ENCODE measurements at regions not wholly inside any gene's neighbourhood (a gene's known extent, or its start where the extent isn't known, plus 50 kb on each side); places are given as distances from the start of the nearest gene placed in this dataset.

DNA sequence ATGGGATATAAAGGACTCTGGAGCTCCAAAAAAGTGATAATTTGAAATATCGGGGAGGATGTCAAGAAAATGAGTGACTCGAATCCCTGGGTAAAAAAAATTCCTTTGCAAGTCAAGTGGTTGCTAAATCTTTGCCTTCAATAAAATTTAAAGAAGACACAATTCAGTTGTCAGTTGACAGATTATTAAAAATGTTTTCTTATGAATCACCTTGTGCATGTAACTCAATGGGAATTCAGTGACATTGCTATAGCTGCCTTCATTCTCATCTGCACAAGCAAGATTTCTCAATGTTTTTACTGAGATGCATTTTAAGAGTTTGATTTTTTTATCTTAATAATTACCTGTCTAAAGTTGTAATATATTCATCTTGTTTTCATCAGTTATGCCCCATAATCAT lies 264.0 kb upstream of the IL12A start:
- Mint-ChIP-seq H3K4me1 (ENCODE audit: low read depth) (no peaks in the 10 kb centered on the region), H3K27ac (no peak overlapping the region), H3K36me3 (ENCODE audit: low read depth) (no peaks in the 10 kb centered on the region), H3K27me3 (ENCODE audit: low read depth) (peaks cover 3% of the 10 kb centered on the region), H3K9me3 (peaks cover 1% of the 10 kb centered on the region), H3K4me3 (no peak overlapping the region)
- CTCF ChIA-PET = no interaction called here
- intact Hi-C loops (cut with micrococcal nuclease) = no loop called here
- no peak for DNase-seq

DNA sequence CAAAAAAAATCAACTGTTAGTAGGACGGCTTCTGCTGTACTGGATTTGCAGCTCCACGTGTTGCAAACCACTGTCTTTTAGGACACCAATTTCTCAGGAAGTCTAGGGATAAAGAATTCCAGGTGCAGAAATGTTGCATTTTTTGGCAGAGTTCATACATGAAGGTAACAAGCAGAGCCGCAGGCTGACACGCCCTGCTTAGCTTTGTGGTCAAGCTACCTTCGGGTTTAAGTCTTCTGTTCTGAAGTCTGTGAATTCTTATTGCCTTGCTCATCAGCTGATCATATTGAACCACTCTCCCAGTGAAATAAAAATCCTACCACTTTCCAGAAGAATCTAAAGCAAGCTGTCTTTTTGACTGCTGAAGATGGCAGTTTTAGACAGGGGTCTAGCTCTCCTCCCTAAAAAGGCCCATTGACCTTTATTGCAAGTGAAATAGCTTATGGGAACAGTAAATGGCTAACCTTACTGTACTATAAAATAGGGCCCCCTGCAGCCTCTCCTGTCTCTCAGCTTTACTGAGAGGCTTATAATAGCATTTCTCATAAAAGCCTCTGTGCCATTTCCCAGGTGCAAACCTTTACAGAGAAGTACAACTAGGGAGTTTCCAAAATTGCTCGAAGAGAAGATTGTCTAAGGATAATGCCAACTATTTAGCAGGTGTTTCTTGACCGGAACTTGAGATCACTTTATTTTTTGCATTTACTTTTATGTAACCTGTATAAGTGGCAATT lies 262.2 kb upstream of the IL12A start:
- Mint-ChIP-seq H3K36me3 (ENCODE audit: low read depth) (no peaks in the 10 kb centered on the region), H3K27me3 (ENCODE audit: low read depth) (peaks cover 4% of the 10 kb centered on the region), H3K9me3 (no peaks in the 10 kb centered on the region), H3K4me1 (ENCODE audit: low read depth) (no peaks in the 10 kb centered on the region), H3K4me3 (no peak overlapping the region), H3K27ac (no peak overlapping the region)
- no peak for DNase-seq
- CTCF ChIA-PET = no interaction called here
- intact Hi-C loops (cut with micrococcal nuclease) = no loop called here

DNA sequence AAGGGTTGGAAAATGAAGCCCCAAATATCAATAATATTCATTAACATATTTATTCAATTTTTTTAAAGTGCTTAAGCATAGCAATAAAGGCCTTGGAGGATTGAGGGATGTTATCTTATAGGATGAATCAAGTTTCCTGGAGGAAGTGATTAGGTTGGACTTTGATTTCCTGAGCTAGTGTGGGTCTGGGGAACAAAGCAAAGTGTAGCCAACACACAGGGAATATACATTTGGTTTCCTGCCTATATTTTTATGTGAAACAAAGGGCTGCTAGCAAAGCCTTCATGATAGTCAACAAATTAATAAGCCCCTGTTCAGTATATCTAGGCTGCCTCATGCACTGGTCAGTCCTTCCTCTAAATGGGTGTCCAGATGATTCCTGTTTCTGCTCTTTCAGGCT lies 261.1 kb upstream of the IL12A start:
- Mint-ChIP-seq H3K36me3 (ENCODE audit: low read depth) (no peaks in the 10 kb centered on the region), H3K27ac (no peak overlapping the region), H3K4me1 (ENCODE audit: low read depth) (no peaks in the 10 kb centered on the region), H3K27me3 (ENCODE audit: low read depth) (peaks cover 4% of the 10 kb centered on the region), H3K9me3 (no peaks in the 10 kb centered on the region), H3K4me3 (no peak overlapping the region)
- CTCF ChIA-PET = no interaction called here
- DNase-seq = no peak
- intact Hi-C loops (cut with micrococcal nuclease) = no loop called here

DNA sequence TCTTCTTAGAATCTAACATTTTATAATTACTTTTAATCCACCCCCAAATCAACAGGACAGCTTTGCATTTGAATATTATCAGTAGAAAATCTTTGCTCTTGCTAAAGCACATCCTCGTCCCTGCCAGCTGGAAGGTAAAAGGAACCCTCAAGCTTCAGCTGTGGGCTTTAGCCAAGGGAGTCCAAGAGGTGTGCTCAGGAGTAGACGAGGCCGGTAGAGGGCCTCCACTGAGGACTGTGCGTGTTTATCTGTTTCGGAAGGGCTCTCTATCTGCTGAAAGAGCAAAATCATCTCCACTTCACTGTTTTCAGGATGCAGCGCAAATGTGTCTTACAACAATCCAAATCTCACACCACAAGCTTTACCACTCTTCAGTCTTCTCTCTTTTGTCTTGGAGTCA lies 257.4 kb upstream of the IL12A start:
- H3K36me3 Mint-ChIP-seq (ENCODE audit: low read depth) = no peaks in the 10 kb centered on the region
- no peak overlapping the region for H3K4me3 Mint-ChIP-seq
- no peak for DNase-seq
- intact Hi-C loops (cut with micrococcal nuclease) = no loop called here
- no peaks in the 10 kb centered on the region for H3K9me3 Mint-ChIP-seq
- no peak overlapping the region for H3K27ac Mint-ChIP-seq
- no peaks in the 10 kb centered on the region for H3K4me1 Mint-ChIP-seq (ENCODE audit: low read depth)
- H3K27me3 Mint-ChIP-seq (ENCODE audit: low read depth) = peaks cover 4% of the 10 kb centered on the region
- CTCF ChIA-PET = no interaction called here

DNA sequence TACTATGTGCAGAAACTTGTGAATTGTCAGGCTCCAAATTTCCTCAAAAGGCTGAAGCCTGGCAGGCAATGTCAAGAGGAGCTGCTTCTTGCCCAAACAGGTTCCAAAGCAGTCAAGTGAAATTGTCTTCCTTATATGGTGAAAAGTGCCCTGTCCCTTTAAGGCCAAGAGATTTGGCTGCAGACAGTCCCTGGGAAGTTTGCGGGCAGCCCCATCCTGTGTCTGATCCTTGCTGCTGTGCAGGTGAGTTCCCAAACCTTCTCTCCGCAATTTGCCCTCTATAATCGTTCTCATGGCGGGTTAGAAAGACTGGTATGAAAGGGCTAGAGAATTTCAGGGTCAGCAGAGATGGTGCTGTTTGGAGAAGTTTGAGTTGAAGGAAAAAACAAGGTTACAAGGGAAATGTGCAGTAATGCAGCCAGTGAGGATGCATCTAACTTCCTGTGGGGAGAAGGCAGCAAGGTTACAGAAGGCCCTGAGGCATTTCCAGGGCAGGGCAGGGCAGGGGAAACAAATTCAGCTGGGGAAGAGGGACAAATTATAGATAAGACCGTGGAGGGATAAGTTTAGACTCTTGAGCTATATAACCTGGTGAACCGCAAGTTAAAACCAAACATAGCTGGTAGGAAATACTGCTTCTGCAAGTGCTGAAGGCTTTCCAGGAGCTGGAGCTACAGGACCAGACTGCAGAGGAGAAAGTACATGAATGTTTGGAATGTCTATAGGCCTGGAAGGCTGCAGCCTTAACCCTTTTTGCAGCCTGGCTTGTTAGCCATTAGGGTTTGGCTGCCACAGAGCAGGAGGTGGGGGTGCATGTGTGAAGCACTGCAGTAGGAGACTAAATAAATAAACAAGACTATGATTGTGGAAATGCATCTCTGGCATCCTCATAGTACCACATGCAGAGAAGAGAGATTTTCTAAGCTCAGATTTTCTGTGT lies 256.2 kb upstream of the IL12A start:
- H3K27ac Mint-ChIP-seq = no peak overlapping the region
- no peaks in the 10 kb centered on the region for H3K36me3 Mint-ChIP-seq (ENCODE audit: low read depth)
- no peaks in the 10 kb centered on the region for H3K9me3 Mint-ChIP-seq
- intact Hi-C loops (cut with micrococcal nuclease) = no loop called here
- DNase-seq = no peak
- H3K27me3 Mint-ChIP-seq (ENCODE audit: low read depth) = peaks cover 5% of the 10 kb centered on the region
- CTCF ChIA-PET = interaction anchor here (0.6 kb wide), 1 partner anchor 852 kb away, joined by 3 read pairs; no protein-coding TSS in a partner anchor
- H3K4me3 Mint-ChIP-seq = no peak overlapping the region
- no peaks in the 10 kb centered on the region for H3K4me1 Mint-ChIP-seq (ENCODE audit: low read depth)

DNA sequence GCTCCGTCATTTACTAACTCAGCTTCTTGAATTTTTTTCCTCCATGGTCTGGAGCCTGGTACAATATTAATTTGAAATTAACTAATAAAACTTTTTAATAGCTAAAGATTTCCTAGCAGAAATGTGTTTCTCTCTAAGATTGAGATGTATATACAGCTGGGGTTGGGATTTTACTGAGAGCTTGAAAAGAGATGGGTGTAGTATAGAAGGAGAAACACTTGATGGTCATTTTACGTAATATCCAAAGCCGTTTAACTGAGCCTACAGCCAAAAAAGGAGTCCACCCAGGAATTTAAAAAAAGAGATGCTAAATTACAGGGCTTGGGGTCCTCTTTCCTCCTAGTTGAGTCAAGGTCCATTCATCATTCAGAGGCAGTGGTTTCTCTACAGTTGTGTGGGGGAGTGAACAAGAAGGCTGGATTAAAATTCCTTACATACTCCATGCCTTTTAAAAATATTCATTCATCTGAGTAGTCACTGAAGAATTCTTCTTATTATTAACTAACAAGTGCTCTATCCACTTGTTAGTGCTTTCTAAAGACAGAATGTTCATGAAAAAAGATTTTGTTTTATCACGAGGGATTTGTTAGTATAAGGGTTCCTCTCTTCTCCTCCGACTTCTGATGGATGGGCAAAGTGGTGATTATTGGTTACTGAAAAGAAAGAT lies 255.3 kb upstream of the IL12A start:
- no peaks in the 10 kb centered on the region for H3K36me3 Mint-ChIP-seq (ENCODE audit: low read depth)
- H3K4me3 Mint-ChIP-seq = no peak overlapping the region
- CTCF ChIA-PET = interaction anchor here (0.6 kb wide), 1 partner anchor 853 kb away, joined by 3 read pairs; no protein-coding TSS in a partner anchor
- H3K27me3 Mint-ChIP-seq (ENCODE audit: low read depth) = peaks cover 5% of the 10 kb centered on the region
- intact Hi-C loops (cut with micrococcal nuclease) = no loop called here
- H3K27ac Mint-ChIP-seq = no peak overlapping the region
- H3K4me1 Mint-ChIP-seq (ENCODE audit: low read depth) = no peaks in the 10 kb centered on the region
- DNase-seq = no peak
- H3K9me3 Mint-ChIP-seq = no peaks in the 10 kb centered on the region

DNA sequence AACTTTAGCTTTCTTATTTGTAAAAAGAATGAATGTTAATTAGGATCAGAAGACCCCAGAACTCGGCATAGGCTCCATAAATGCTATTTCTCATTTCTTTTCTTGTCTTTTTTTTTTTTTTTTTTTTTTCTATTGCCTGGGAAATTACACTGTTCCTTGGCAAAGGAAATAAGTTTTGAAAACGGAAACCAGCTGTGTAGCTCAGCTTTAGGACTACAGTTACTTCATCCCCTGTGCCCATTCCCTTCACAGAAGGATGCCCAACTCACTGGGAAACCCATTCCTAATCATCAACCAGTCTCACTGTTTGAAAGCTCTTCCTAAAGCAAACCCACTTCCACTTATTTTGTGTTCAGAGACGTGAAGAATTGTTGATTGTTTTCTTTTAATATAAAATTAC lies 254.0 kb upstream of the IL12A start:
- H3K4me1 Mint-ChIP-seq (ENCODE audit: low read depth) = no peaks in the 10 kb centered on the region
- CTCF ChIA-PET = no interaction called here
- no peak overlapping the region for H3K27ac Mint-ChIP-seq
- intact Hi-C loops (cut with micrococcal nuclease) = no loop called here
- no peak for DNase-seq
- H3K9me3 Mint-ChIP-seq = no peaks in the 10 kb centered on the region
- no peaks in the 10 kb centered on the region for H3K36me3 Mint-ChIP-seq (ENCODE audit: low read depth)
- H3K27me3 Mint-ChIP-seq (ENCODE audit: low read depth) = peaks cover 3% of the 10 kb centered on the region
- no peak overlapping the region for H3K4me3 Mint-ChIP-seq

DNA sequence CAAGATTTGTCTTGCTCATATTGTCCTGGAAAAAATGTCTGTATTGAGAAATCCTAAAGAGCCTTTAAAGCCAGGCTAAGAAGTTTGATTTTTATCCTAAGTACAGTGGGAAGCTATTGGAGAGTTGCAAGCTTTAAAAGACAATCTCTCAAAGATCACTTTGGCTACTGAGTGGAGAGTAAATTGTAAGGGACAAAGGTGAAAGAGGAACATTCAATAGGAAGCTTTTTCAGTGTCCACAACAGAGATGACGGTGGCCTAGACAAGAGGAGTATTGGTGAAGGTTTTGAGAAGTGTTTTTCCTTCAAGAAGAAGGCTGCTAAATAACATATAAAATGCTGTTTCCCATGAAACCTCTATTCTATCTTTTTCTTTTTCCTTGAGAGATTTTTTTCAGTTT lies 249.5 kb upstream of the IL12A start:
- Mint-ChIP-seq H3K4me1 (ENCODE audit: low read depth) (no peaks in the 10 kb centered on the region), H3K36me3 (ENCODE audit: low read depth) (no peaks in the 10 kb centered on the region), H3K27me3 (ENCODE audit: low read depth) (peaks cover 2% of the 10 kb centered on the region), H3K9me3 (no peaks in the 10 kb centered on the region), H3K4me3 (no peak overlapping the region), H3K27ac (no peak overlapping the region)
- no peak for DNase-seq
- CTCF ChIA-PET = no interaction called here
- intact Hi-C loops (cut with micrococcal nuclease) = no loop called here

DNA sequence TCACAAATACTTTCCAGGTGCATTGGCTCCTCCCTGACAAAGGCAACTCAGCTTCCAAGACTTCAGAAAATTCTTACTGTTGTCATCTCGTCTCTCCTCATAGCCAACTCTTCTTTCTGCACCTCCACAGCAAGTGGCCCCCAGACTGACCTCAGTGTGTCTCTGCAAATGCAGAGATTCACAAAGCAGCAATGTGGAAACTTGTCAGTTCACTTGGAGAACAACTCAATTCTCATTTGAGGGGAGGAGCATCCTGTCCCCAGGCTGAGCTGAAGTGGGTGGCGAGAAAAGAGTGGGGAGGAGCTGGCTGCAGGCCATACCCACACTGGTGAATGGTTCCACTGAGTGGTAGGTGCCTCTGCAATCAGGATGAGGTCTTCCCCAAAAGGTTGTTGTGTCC lies 248.7 kb upstream of the IL12A start:
- Mint-ChIP-seq H3K4me3 (no peak overlapping the region), H3K27ac (no peak overlapping the region), H3K9me3 (no peaks in the 10 kb centered on the region), H3K27me3 (ENCODE audit: low read depth) (peaks cover 2% of the 10 kb centered on the region), H3K36me3 (ENCODE audit: low read depth) (no peaks in the 10 kb centered on the region), H3K4me1 (ENCODE audit: low read depth) (no peaks in the 10 kb centered on the region)
- intact Hi-C loops (cut with micrococcal nuclease) = no loop called here
- no peak for DNase-seq
- CTCF ChIA-PET = no interaction called here

DNA sequence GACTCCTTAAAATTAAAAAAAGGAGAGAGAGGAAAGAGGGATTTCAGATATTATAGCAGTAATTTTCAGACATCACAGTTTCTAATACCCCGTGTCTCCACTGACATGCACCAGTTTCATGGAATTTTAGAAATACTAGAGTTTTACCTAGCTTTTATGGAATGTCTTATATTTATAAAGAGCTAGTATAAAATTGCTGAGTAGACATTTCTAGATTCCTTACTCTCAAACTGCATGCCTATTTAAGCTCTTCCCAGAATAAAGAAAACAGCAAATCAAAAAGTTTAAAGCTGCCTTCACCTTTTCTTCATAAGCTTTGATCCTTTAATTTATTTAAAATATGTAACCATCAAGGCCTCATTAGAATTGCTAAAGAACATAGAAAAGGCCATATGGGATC lies 247.4 kb upstream of the IL12A start:
- Mint-ChIP-seq H3K36me3 (ENCODE audit: low read depth) (no peaks in the 10 kb centered on the region), H3K4me3 (no peak overlapping the region), H3K4me1 (ENCODE audit: low read depth) (no peaks in the 10 kb centered on the region), H3K27me3 (ENCODE audit: low read depth) (peaks cover 2% of the 10 kb centered on the region), H3K9me3 (no peaks in the 10 kb centered on the region), H3K27ac (no peak overlapping the region)
- DNase-seq = no peak
- CTCF ChIA-PET = no interaction called here
- intact Hi-C loops (cut with micrococcal nuclease) = no loop called here

DNA sequence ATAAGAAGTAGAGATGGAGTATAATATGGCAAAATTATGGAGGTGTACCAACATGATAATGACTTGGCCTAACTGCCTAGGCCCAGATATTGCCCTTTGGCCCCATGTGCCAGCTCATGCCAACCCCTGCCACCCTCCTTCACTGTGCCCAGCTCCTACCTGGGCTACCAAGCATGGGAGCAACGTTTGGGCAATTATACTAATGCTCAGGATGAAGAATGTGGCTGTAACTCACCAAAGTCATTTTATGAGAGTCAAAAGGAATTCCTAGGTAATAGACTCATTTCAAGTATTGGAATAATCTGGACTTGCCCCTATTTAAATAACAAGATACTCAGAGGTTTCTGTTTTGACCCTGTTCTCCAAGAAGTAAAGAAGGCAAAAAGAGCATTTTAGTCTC lies 240.2 kb upstream of the IL12A start:
- Mint-ChIP-seq H3K36me3 (ENCODE audit: low read depth) (no peaks in the 10 kb centered on the region), H3K27me3 (ENCODE audit: low read depth) (no peaks in the 10 kb centered on the region), H3K27ac (no peak overlapping the region), H3K4me3 (no peak overlapping the region), H3K9me3 (peaks cover 2% of the 10 kb centered on the region), H3K4me1 (ENCODE audit: low read depth) (no peaks in the 10 kb centered on the region)
- intact Hi-C loops (cut with micrococcal nuclease) = no loop called here
- CTCF ChIA-PET = no interaction called here
- no peak for DNase-seq

DNA sequence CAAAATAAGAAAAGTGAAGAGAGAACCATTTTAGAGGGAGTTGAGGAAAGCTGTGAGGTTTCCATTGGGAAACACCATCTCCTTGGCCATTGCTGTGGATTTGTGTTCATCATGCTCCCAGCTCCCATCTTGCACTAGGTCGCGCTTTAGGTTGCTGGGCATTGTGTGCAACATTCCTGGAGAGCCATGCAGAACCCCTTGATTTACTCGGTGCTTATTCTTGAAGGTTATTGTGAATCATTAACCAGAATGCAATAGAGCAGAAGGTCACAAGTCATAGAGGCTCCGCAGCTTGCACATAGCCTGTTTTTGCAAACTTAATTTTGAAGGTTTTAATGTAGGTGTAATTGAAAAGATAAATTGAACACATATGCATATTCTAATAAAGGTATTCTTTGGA lies 239.2 kb upstream of the IL12A start:
- CTCF ChIA-PET = interaction anchor here (0.6 kb wide), 1 partner anchor 57 kb away, joined by 3 read pairs; no protein-coding TSS in a partner anchor
- H3K4me1 Mint-ChIP-seq (ENCODE audit: low read depth) = no peaks in the 10 kb centered on the region
- intact Hi-C loops (cut with micrococcal nuclease) = no loop called here
- H3K36me3 Mint-ChIP-seq (ENCODE audit: low read depth) = no peaks in the 10 kb centered on the region
- no peak overlapping the region for H3K27ac Mint-ChIP-seq
- H3K27me3 Mint-ChIP-seq (ENCODE audit: low read depth) = no peaks in the 10 kb centered on the region
- peaks cover 2% of the 10 kb centered on the region for H3K9me3 Mint-ChIP-seq
- H3K4me3 Mint-ChIP-seq = no peak overlapping the region
- no peak for DNase-seq
